ENCODE measurements at regions not wholly inside any gene's neighbourhood (a gene's known extent, or its start where the extent isn't known, plus 50 kb on each side); places are given as distances from the start of the nearest gene placed in this dataset.

- DNase-seq (ENCODE audit: low read depth in 1 of 2, low spot score in 1 of 2) = no peak
Observed at GRCh38 chr1:193356249-193356648, 169.8 kb upstream of the B3GALT2 start.

GRCh38 chr1:193355626-193356025 is 169.2 kb upstream of the B3GALT2 start:
- DNase-seq (ENCODE audit: low read depth in 1 of 2, low spot score in 1 of 2) = no peak

- no peak for DNase-seq (ENCODE audit: low read depth in 1 of 2, low spot score in 1 of 2)
Observed at GRCh38 chr1:193355178-193355577, 168.8 kb upstream of the B3GALT2 start.

DNA sequence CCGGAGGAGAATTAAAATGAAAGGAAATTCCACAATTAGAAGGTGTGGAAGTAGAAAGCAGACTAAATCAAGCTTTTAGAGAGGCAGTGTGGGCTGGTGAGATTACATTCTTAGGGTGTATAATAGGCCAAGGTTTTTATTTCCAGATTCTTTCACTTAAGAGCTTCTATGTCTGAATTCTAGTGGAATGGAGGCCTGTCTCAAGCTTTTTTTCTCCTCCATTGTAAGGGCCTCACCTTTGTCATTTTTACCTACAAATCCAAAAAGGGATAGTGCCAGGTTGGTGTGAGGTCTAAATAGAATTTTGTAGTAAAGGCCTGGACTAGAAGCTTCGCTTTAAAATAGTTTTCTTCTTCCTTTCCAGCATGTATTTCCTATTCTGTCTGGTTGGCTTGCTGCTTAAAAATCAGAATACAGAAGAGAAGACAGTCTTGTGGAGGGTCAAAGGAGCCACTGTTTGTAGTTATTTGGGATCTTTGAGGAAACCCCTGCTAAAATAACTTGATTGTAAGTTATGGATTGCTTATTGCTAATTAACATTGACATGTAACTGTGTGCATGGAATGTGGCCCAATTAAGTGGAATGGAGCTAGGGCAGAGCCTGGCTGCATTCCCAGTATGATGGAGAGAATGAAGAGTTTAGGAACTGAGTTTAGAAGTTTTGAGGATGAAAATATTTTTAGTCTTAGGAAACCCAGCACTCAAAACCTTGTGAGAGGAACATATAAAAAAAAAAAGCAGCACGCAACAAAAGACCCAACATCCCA is 162.5 kb upstream of the B3GALT2 start:
- DNase-seq (ENCODE audit: low read depth in 1 of 2, low spot score in 1 of 2) = no peak

GRCh38 chr1:193348091-193348768 is 161.8 kb upstream of the B3GALT2 start:
- DNase-seq (ENCODE audit: low read depth in 1 of 2, low spot score in 1 of 2) = no peak

GRCh38 chr1:193346085-193346484 is 159.7 kb upstream of the B3GALT2 start:
- DNase-seq (ENCODE audit: low read depth in 1 of 2, low spot score in 1 of 2) = no peak

DNA sequence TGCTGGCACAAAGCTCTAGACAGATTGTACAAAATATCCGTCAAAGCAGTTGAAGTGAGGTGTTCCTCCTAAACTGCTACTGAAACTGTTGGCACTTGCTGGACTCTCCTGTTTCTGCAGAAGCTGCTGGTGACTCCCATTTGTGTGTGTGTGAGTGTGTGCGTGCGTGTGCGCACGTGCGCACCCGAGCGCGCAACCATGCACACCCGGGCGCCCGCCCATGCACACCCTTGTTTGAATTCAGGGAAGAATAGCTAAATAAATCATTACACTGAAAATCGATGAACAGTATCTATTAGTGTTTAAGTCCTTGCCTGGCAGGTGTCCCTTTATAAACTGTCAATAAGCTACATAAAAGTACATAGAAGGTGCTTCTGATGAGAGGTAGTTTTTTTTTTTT is 156.4 kb upstream of the B3GALT2 start:
- no peak for DNase-seq (ENCODE audit: low read depth in 1 of 2, low spot score in 1 of 2)

DNA sequence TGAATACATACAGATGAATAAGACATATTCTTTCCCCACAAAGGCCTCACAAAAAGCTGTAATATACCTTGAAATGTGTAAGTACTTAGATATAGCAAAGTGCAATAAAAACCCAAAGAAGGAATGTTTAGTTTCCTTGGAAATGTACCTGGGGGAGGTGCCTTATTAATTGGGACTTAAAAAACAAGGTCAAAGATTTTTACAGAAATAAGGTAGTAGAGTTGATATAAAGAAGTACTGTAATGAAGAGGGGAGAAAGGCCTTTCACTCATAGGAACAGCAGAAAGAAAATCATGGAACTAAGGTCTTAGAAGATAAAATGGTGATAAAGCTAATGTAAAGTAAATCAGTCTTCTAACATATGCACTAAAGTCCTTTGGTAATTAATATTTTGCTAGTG is 153.9 kb upstream of the B3GALT2 start:
- DNase-seq (ENCODE audit: low read depth in 1 of 2, low spot score in 1 of 2) = no peak

- no peak for DNase-seq (ENCODE audit: low read depth in 1 of 2, low spot score in 1 of 2)
Observed at GRCh38 chr1:193339401-193339800, 153.0 kb upstream of the B3GALT2 start.

GRCh38 chr1:193338194-193338593 is 151.8 kb upstream of the B3GALT2 start:
- DNase-seq (ENCODE audit: low read depth in 1 of 2, low spot score in 1 of 2) = no peak

DNA sequence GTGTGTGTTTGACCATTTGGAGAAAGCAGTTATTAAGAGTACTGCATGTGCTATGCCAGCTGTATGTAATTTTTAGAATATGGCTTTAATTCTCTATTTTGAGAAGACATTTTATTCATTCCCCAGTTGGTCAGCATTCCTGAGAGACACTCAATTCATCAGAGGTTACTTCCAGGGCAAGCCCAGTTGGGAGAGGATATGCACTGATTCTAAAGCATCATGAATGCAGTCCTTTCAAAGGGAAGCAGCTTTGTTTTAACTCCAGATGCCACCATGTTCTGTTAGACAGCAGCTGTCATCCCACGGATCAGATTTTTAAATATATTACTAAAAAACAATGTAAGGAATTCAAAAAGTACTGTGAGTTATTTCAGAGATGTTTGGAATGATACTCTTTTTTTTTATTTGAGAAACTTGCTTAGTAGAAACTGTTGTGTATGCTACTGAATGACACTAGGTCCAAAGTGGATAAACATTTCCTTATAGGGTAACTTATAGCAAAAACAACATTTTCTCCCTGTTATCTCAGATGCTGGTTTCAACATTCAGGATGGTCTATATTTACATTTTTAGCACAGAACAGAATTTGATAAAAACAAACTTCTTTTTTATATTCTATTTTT is 149.5 kb upstream of the B3GALT2 start:
- no peak for DNase-seq (ENCODE audit: low read depth in 1 of 2, low spot score in 1 of 2)

GRCh38 chr1:193333166-193333565 is 146.8 kb upstream of the B3GALT2 start:
- DNase-seq (ENCODE audit: low read depth in 1 of 2, low spot score in 1 of 2) = no peak

- no peak for DNase-seq (ENCODE audit: low read depth in 1 of 2, low spot score in 1 of 2)
Observed at GRCh38 chr1:193326296-193326695, 139.9 kb upstream of the B3GALT2 start.

DNA sequence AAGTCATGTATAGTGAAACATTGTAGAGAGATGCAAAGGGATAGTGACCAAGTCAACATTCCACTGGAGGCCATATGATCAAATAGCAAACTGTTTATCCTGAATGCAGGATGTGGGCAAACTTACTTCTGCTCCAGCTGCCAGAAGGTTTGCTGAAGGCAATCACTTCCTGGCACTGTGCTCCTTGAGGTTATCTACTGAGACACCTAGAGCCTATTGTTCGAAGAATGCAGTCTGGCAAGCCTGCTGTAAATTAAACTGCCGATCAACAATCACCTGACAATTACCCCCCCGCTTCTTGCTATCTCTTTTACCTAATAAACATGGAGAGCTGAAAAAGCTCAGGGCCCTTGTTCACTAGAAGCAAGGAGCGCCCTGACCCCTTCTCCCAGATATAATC is 139.4 kb upstream of the B3GALT2 start:
- no peak for DNase-seq (ENCODE audit: low read depth in 1 of 2, low spot score in 1 of 2)

GRCh38 chr1:193325042-193325441 is 138.6 kb upstream of the B3GALT2 start:
- no peak for DNase-seq (ENCODE audit: low read depth in 1 of 2, low spot score in 1 of 2)

GRCh38 chr1:193322211-193322610 is 135.8 kb upstream of the B3GALT2 start:
- DNase-seq (ENCODE audit: low read depth in 1 of 2, low spot score in 1 of 2) = no peak

GRCh38 chr1:193321242-193321840 is 134.9 kb upstream of the B3GALT2 start:
- no peak for DNase-seq (ENCODE audit: low read depth in 1 of 2, low spot score in 1 of 2)

DNA sequence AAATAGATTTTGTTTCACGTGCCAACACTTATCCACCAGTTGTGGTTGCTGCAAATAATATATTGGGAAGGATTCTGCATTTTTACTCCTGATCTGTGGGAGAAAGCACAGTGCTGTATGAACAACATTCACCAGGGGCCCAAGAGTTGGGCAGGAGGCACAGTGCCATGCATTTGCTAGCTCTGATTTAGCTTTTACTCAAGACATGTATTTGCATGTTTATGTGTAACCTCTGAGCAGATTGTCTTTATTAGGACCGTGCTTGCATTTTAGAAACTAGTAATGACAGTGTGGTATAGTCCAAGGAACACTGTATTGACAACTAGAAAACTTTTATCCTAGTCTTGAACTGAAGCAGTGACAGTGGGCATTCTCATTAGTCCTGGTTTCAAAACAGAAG is 133.9 kb upstream of the B3GALT2 start:
- no peak for DNase-seq (ENCODE audit: low read depth in 1 of 2, low spot score in 1 of 2)

DNA sequence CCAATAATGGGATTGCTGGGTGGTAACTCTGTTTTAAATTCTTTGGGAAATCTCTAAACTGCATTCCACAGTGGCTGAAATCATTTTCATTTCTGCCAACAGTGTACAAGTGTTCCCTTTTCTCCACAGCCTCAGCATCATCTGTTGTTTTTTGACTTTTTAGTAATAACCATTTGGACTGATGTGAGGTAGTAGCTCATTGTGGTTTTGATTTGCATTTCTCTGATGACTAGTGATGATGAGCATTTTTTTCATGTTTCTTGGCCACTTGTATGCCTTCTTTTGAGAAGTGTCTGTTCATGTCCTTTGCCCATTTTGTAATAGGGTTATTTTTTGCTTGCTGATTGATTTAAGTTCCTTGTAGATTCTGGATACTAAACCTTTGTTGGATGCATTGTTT is 131.9 kb upstream of the B3GALT2 start:
- DNase-seq (ENCODE audit: low read depth in 1 of 2, low spot score in 1 of 2) = no peak

DNA sequence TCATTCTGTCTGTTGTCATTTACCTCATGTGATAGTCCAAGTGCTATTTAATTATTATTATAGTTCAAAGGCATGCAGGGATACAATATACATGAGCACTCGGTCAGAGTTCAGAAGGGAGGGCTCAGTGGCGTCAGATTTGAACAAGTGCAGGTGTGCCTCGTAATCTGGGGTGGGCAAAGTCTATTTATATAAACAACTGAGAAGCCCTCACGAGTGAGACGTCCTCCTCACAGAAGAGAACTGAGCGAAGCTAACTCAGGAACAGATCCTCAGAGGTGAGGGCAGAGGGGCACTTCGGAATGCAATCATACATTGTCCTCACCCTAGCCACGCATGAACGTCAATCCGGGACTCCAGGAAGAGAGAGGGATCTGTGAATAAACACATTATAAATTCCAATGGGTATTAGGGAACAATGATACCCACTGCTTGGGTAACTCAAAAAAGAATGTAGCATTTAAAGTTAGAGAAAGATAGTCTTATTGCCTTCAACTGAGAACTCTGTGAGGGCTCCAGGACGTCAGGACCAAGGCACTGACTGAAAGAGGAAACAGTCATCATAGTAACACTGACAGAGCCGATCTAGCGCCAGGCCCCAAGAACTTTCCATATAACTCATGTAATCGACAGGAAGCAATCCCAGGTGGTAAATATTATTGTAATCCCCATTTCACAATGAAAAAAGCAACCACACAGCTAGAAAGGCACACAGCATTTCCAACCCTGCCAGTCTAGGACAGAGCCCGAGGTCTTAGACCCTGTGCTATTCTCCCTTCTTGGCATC is 127.1 kb upstream of the B3GALT2 start:
- no peak for DNase-seq (ENCODE audit: low read depth in 1 of 2, low spot score in 1 of 2)

GRCh38 chr1:193312432-193312831 is 126.0 kb upstream of the B3GALT2 start:
- no peak for DNase-seq (ENCODE audit: low read depth in 1 of 2, low spot score in 1 of 2)
